H1 (cell line): ENCODE measurements at regions not wholly inside any gene's neighbourhood (a gene's known extent, or its start where the extent isn't known, plus 50 kb on each side); places are given as distances from the start of the nearest gene placed in this dataset.

Source experiments
- CHD7 ChIP-seq: fragments of 300-600 bp; sonication (generic); IDR thresholded peaks from 2 replicates; pipeline ENCODE4 v1.7.1; 2012; ENCODE audit warnings: low read length, moderate library complexity, mild to moderate bottlenecking, inconsistent platforms; ENCODE audit not compliant: insufficient replicate concordance
- POU5F1 ChIP-seq: IDR thresholded peaks from 2 replicates; pipeline ENCODE4 v1.6.1; 2011; ENCODE audit warnings: low read depth, mild to moderate bottlenecking, low read length, moderate library complexity
- RFX5 ChIP-seq: IDR thresholded peaks from 2 replicates; pipeline ENCODE4 v1.6.1; 2011; ENCODE audit warnings: low read depth, low read length, improper control_type of control experiment, borderline replicate concordance
- RXRA ChIP-seq: IDR thresholded peaks from 2 replicates; pipeline ENCODE4 v1.6.1; 2011; ENCODE audit warnings: low read depth, mild to moderate bottlenecking, low read length, moderate library complexity; ENCODE audit not compliant: insufficient read depth
- SP2 ChIP-seq: IDR thresholded peaks from 2 replicates; pipeline ENCODE4 v1.6.1; 2012; ENCODE audit warnings: mild to moderate bottlenecking, low read length, inconsistent platforms
- SRF ChIP-seq: IDR thresholded peaks from 2 replicates; pipeline ENCODE4 v1.6.1; 2011; ENCODE audit warnings: mild to moderate bottlenecking, low read depth, low read length, moderate library complexity
- TCF12 ChIP-seq: IDR thresholded peaks from 2 replicates; pipeline ENCODE4 v1.6.1; 2011; ENCODE audit warnings: low read depth, mild to moderate bottlenecking, low read length
- TF ChIP-seq, protein P1 (sequence below), 3 experiments: IDR thresholded peaks; 1 replicate in 2 of 3; 2 replicates in 1 of 3; pipeline versions ENCODE4 v1.5.1 to v1.6.1; 2011; ENCODE audit warnings: low read length in 3 of 3, mild to moderate bottlenecking in 3 of 3, inconsistent platforms in 2 of 3, low read depth in 1 of 3, moderate library complexity in 1 of 3; ENCODE audit not compliant: insufficient read depth in 1 of 3; ENCODE audit errors: control extremely low read depth in 1 of 3
- TF ChIP-seq, protein P2 (sequence below): IDR thresholded peaks from 2 replicates; pipeline ENCODE4 v1.6.1; 2012; ENCODE audit warnings: inconsistent platforms

DNA sequence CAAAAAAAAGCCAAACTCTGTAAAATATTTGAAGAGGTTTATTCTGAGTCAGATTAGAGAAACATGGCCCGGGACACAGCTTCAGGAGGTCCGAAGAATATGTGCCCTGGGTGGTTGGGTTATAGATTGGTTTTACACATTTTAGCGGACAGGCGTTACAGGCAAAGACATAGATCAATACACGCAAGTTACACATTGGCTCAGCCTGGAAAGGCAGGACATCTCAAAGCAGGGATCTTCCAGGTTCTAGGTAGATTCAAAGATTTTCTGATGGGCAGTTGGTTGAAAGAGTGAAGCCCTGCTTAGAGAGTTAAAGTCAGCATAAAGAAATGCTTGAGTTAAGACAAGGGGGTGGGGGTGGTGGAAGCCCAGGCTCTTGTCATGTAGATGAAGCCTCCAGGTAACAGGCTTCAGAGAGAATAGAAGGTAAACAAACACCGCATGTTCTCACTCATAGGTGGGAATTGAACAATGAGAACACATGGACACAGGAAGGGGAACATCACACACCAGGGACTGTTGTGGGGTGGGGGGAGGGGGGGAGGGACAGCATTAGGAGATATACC is 464.3 kb upstream of the ADARB2 start (continued):
- no peak for TF ChIP-seq CHD7
- TF ChIP-seq SP2, result no peak
- no peak for TF ChIP-seq SRF
- TF ChIP-seq, protein P1, sequence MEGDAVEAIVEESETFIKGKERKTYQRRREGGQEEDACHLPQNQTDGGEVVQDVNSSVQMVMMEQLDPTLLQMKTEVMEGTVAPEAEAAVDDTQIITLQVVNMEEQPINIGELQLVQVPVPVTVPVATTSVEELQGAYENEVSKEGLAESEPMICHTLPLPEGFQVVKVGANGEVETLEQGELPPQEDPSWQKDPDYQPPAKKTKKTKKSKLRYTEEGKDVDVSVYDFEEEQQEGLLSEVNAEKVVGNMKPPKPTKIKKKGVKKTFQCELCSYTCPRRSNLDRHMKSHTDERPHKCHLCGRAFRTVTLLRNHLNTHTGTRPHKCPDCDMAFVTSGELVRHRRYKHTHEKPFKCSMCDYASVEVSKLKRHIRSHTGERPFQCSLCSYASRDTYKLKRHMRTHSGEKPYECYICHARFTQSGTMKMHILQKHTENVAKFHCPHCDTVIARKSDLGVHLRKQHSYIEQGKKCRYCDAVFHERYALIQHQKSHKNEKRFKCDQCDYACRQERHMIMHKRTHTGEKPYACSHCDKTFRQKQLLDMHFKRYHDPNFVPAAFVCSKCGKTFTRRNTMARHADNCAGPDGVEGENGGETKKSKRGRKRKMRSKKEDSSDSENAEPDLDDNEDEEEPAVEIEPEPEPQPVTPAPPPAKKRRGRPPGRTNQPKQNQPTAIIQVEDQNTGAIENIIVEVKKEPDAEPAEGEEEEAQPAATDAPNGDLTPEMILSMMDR (IDR thresholded peaks at IDR 0.05; ENCODE audit: control extremely low read depth in 1 of 3, insufficient read depth in 1 of 3, low read depth in 1 of 3, low read length in 3 of 3), result no peak
- no peak for TF ChIP-seq RFX5
- TF ChIP-seq TCF12, result no peak
- TF ChIP-seq POU5F1, result 0 out of 2 replicates have a peak, but pooled peaks have one; percentile 51
- TF ChIP-seq RXRA, result no peak
- TF ChIP-seq, protein P2, sequence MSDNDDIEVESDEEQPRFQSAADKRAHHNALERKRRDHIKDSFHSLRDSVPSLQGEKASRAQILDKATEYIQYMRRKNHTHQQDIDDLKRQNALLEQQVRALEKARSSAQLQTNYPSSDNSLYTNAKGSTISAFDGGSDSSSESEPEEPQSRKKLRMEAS, result 0 out of 2 replicates have a peak, but pooled peaks have one; percentile 6
